Ishikawa (cell line): ENCODE measurements at regions not wholly inside any gene's neighbourhood (a gene's known extent, or its start where the extent isn't known, plus 50 kb on each side); places are given as distances from the start of the nearest gene placed in this dataset.

ENCODE experiments used
- EP300 ChIP-seq: IDR thresholded peaks from 2 replicates; pipeline ENCODE4 v1.6.1; 2012; ENCODE audit warnings: borderline replicate concordance
- TAF1 ChIP-seq: IDR thresholded peaks from 2 replicates; pipeline ENCODE4 v1.6.1; 2012; ENCODE audit warnings: low read depth, mild to moderate bottlenecking
- YY1 ChIP-seq: IDR thresholded peaks from 2 replicates; pipeline ENCODE4 v1.6.1; 2012; ENCODE audit warnings: low read depth
- TF ChIP-seq, protein P1 (sequence below): IDR thresholded peaks from 2 replicates; pipeline ENCODE4 v1.6.1; 2012
- TF ChIP-seq, protein P2 (sequence below): IDR thresholded peaks from 2 replicates; pipeline ENCODE4 v1.6.1; 2012

DNA sequence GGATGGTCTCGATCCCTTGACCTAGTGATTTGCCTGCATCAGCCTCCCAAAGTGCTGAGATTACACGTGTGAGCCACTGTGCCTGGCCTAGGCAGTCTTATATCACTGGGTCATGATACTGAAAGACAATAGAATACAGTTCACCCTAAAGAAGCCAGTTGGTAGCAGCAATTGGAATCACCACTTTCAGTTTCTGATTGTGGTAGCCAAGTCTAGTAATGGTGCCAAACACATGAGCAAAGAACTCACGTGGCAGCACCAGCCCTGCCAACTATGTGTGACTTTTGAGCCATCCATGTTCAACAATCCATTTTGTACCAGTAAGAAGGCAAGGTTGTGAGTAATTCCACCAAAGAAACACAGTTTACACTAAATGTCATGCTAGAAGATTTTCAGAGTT, 548.4 kb downstream of the KLHL13 start:
- no peak for TF ChIP-seq YY1
- TF ChIP-seq, protein P1, sequence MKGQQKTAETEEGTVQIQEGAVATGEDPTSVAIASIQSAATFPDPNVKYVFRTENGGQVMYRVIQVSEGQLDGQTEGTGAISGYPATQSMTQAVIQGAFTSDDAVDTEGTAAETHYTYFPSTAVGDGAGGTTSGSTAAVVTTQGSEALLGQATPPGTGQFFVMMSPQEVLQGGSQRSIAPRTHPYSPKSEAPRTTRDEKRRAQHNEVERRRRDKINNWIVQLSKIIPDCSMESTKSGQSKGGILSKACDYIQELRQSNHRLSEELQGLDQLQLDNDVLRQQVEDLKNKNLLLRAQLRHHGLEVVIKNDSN = no peak
- TF ChIP-seq EP300 = no peak
- TF ChIP-seq, protein P2, sequence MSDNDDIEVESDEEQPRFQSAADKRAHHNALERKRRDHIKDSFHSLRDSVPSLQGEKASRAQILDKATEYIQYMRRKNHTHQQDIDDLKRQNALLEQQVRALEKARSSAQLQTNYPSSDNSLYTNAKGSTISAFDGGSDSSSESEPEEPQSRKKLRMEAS = no peak
- TF ChIP-seq TAF1 = no peak
